Lung (tissue), 11 donors: ENCODE measurements at regions not wholly inside any gene's neighbourhood (a gene's known extent, or its start where the extent isn't known, plus 50 kb on each side); places are given as distances from the start of the nearest gene placed in this dataset.

ENCODE experiments used
- ATAC-seq: fragments of 200-7000 bp; cut with Tn5 transposase; one replicate; pipeline ENCODE4 v1.9.1; 2020; ENCODE audit warnings: moderate number of reproducible peaks; ENCODE audit not compliant: insufficient read depth, low FRiP score
- DNase-seq, 3 donors: peaks; one replicate each; pipeline ENCODE4 v3.0.0-alpha.2; 2013 to 2017
- H3K27ac ChIP-seq, 2 donors: one replicate each; pipeline ENCODE4 v1.5.1; 2013; ENCODE audit warnings: mild to moderate bottlenecking in 2 of 2, moderate library complexity in 2 of 2, control low read depth in 1 of 2, inconsistent platforms in 1 of 2, low read depth in 1 of 2, low read length in 1 of 2
- H3K27me3 ChIP-seq, 3 donors: one replicate each; pipeline ENCODE4 v1.5.1; 2013; ENCODE audit warnings: low read length in 2 of 3; ENCODE audit not compliant: control insufficient read depth in 3 of 3, insufficient read depth in 3 of 3
- H3K36me3 ChIP-seq, 4 donors: one replicate each; pipeline ENCODE4 v1.5.1; 2013; ENCODE audit warnings: low read length in 4 of 4, mild to moderate bottlenecking in 1 of 4, moderate library complexity in 1 of 4; ENCODE audit not compliant: control insufficient read depth in 4 of 4, insufficient read depth in 4 of 4
- H3K4me1 ChIP-seq, 5 donors: one replicate each; pipeline ENCODE4 v1.5.1; 2013; ENCODE audit warnings: low read length in 5 of 5, mild to moderate bottlenecking in 2 of 5, moderate library complexity in 1 of 5; ENCODE audit not compliant: control insufficient read depth in 5 of 5, insufficient read depth in 5 of 5
- H3K4me3 ChIP-seq: one replicate; pipeline ENCODE4 v1.5.1; 2013; ENCODE audit warnings: mild to moderate bottlenecking, control low read depth, moderate library complexity
- H3K9ac ChIP-seq, 2 donors: one replicate each; pipeline ENCODE4 v1.5.1; 2013; ENCODE audit warnings: low read length in 2 of 2, control low read depth in 1 of 2; ENCODE audit not compliant: insufficient read depth in 1 of 2
- H3K9me3 ChIP-seq, 4 donors: one replicate each; pipeline ENCODE4 v1.5.1; 2013; ENCODE audit warnings: low read length in 3 of 4, mild to moderate bottlenecking in 1 of 4, moderate library complexity in 1 of 4; ENCODE audit not compliant: control insufficient read depth in 4 of 4, insufficient read depth in 3 of 4
- CTCF ChIP-seq: IDR thresholded peaks from 2 replicates; pipeline ENCODE4 v1.5.1; 2012; ENCODE audit warnings: mild to moderate bottlenecking; ENCODE audit errors: control extremely low read depth, extremely low read depth
- WGBS, 2 donors: extraction: QIAGEN DNeasy Blood & Tissue Kit; methylation state at CpG; one replicate each; pipeline ENCODE4 v1.1.7; 2013; 5-methylcytosine and 5-hydroxymethylcytosine counted together
- donor health status: control.
- donor health status: control.
- donor health status: Bipolar disorder and iron deficiency.
- donor health status: healthy.
- donor health status: DM: yes; HTN: yes; CAD: no.

DNA sequence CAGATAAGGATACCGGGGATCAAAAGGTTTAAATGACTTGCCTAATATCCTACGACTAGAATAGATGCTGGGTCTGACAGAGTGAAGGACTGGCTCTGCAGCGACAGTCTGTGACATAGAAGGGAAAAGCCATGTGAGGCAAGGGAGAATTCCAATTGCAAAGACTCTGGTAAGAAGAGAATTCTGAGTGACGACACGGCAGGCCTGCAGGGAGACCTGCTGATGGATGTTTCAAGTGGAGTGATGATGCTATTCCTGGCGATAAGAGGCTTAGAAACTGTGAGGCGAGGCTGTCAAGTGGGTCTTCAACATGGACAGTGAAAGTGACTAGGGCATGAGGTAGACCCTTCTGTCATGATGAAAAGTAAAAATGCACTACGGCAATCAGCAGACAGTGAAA is 176.6 kb upstream of the PBX1 start:
- WGBS, 2 donors: 73 to 80% methylated on average over 8 of the region's 8 CpGs
- H3K9me3 ChIP-seq: no peaks in the 10 kb centered on the region
- no peak overlapping the region for H3K27ac ChIP-seq
- no peaks in the 10 kb centered on the region for H3K27me3 ChIP-seq
- no peak for TF ChIP-seq CTCF
- no peaks in the 10 kb centered on the region for H3K36me3 ChIP-seq
- H3K4me1 ChIP-seq: no peaks in the 10 kb centered on the region
- no peak overlapping the region for H3K9ac ChIP-seq
- ATAC-seq (no peak), DNase-seq (no peak)
- no peak overlapping the region for H3K4me3 ChIP-seq

DNA sequence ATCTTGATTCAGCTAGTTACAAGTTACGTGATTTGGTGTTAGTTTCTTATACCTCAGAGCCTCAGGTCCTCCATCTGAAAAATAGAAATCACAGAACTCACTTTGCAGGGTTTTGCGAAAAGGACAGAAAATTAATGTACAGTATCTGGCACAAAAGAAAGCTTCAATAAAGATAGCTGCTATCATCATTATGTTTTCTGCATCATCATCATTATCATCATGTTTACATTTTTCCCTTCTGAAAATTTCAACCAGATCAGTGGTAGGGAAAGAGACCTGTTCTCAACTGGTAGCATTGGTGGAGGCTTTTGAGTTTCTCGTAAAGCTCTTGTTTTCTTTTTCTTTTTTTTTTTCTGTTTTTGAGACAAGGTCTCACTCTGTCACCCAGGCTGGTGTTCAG is 174.7 kb upstream of the PBX1 start:
- H3K9me3 ChIP-seq: no peaks in the 10 kb centered on the region
- H3K36me3 ChIP-seq: no peaks in the 10 kb centered on the region
- DNase-seq (no peak), ATAC-seq (no peak)
- H3K4me3 ChIP-seq: no peak overlapping the region
- no peaks in the 10 kb centered on the region for H3K27me3 ChIP-seq
- WGBS, 2 donors: 87 to 92% methylated on average over 3 of the region's 3 CpGs
- no peak overlapping the region for H3K9ac ChIP-seq
- no peak for TF ChIP-seq CTCF
- no peak overlapping the region for H3K27ac ChIP-seq
- H3K4me1 ChIP-seq: no peaks in the 10 kb centered on the region

GRCh38 chr1:164417016-164417704 is 141.8 kb upstream of the PBX1 start:
- Histone ChIP-seq H3K9ac (no peak overlapping the region), H3K27ac (no peak overlapping the region), H3K9me3 (peaks cover 0 to 5% (median 0%) of the 10 kb centered on the region in 4 donors), H3K4me3 (no peak overlapping the region), H3K4me1 (no peaks in the 10 kb centered on the region), H3K27me3 (no peaks in the 10 kb centered on the region), H3K36me3 (no peaks in the 10 kb centered on the region)
- DNase-seq (no peak), ATAC-seq (no peak)
- no peak for TF ChIP-seq CTCF
- WGBS, 2 donors: 58 to 63% methylated on average over 2 of the region's 2 CpGs

- no peak for TF ChIP-seq CTCF
These were observed 135.8 kb upstream of the PBX1 start for GRCh38 chr1:164423136-164423535.

More at GRCh38 chr1:164423136-164423535, 135.8 kb upstream of the PBX1 start:
- ATAC-seq (no peak), DNase-seq (no peak)
- WGBS, 2 donors: 74 to 83% methylated on average over 1 of the region's 1 CpG
- Histone ChIP-seq H3K4me3 (no peak overlapping the region), H3K9me3 (no peaks in the 10 kb centered on the region), H3K9ac (no peak overlapping the region), H3K27ac (no peak overlapping the region), H3K36me3 (no peaks in the 10 kb centered on the region), H3K4me1 (no peaks in the 10 kb centered on the region), H3K27me3 (no peaks in the 10 kb centered on the region)
